ENCODE measurements at regions not wholly inside any gene's neighbourhood (a gene's known extent, or its start where the extent isn't known, plus 50 kb on each side); places are given as distances from the start of the nearest gene placed in this dataset.

GRCh38 chr4:128346054-128346716, 58.6 kb upstream of the PGRMC2 start:
- Histone ChIP-seq H3K27me3 (no peaks in the 10 kb centered on the region), H3K4me3 (no peak overlapping the region), H3K4me1 (peaks cover 8% of the 10 kb centered on the region), H3K9me3 (no peaks in the 10 kb centered on the region), H3K27ac (no peak overlapping the region), H3K36me3 (no peaks in the 10 kb centered on the region)
- WGBS = 88% methylated on average over 3 of the region's 3 CpGs
- TF ChIP-seq CTCF (IDR thresholded peaks at IDR 0.05) = no peak
- no peak for TF ChIP-seq POLR2AphosphoS5 (IDR thresholded peaks at IDR 0.05)
- no peak for TF ChIP-seq POLR2A (IDR thresholded peaks at IDR 0.05)
- no peak for TF ChIP-seq EP300 (IDR thresholded peaks at IDR 0.05)
- DNase-seq (ENCODE audit: low spot score in 2 of 2) = no peak

- TF ChIP-seq EP300 (IDR thresholded peaks at IDR 0.05) = no peak
- TF ChIP-seq POLR2A (IDR thresholded peaks at IDR 0.05) = no peak
- no peak for TF ChIP-seq POLR2AphosphoS5 (IDR thresholded peaks at IDR 0.05)
- no peak for TF ChIP-seq CTCF (IDR thresholded peaks at IDR 0.05)
- no peak overlapping the region for H3K4me3 ChIP-seq
- no peak overlapping the region for H3K27ac ChIP-seq
- H3K27me3 ChIP-seq = no peaks in the 10 kb centered on the region
- no peaks in the 10 kb centered on the region for H3K9me3 ChIP-seq
- H3K36me3 ChIP-seq = no peaks in the 10 kb centered on the region
- no peak for DNase-seq (ENCODE audit: low spot score in 2 of 2)
- H3K4me1 ChIP-seq = peaks cover 8% of the 10 kb centered on the region
- 86% methylated on average over 1 of the region's 1 CpG for WGBS
These were observed 58.0 kb upstream of the PGRMC2 start for GRCh38 chr4:128345650-128346049.

- H3K27ac ChIP-seq = no peak overlapping the region
- H3K9me3 ChIP-seq = no peaks in the 10 kb centered on the region
- DNase-seq (ENCODE audit: low spot score in 2 of 2) = no peak
- H3K27me3 ChIP-seq = no peaks in the 10 kb centered on the region
- no peak overlapping the region for H3K4me3 ChIP-seq
- no peaks in the 10 kb centered on the region for H3K36me3 ChIP-seq
- WGBS = 79% methylated on average over 1 of the region's 1 CpG
- no peak for TF ChIP-seq EP300 (IDR thresholded peaks at IDR 0.05)
- no peak for TF ChIP-seq CTCF (IDR thresholded peaks at IDR 0.05)
- TF ChIP-seq POLR2AphosphoS5 (IDR thresholded peaks at IDR 0.05) = no peak
- TF ChIP-seq POLR2A (IDR thresholded peaks at IDR 0.05) = no peak
- peaks cover 3% of the 10 kb centered on the region for H3K4me1 ChIP-seq
These were observed 55.1 kb upstream of the PGRMC2 start for GRCh38 chr4:128342762-128343161.

GRCh38 chr4:128341634-128342033, 54.0 kb upstream of the PGRMC2 start:
- Histone ChIP-seq H3K9me3 (no peaks in the 10 kb centered on the region), H3K4me1 (no peaks in the 10 kb centered on the region), H3K4me3 (no peak overlapping the region), H3K36me3 (no peaks in the 10 kb centered on the region), H3K27me3 (no peaks in the 10 kb centered on the region), H3K27ac (no peak overlapping the region)
- TF ChIP-seq CTCF (IDR thresholded peaks at IDR 0.05) = no peak
- TF ChIP-seq POLR2AphosphoS5 (IDR thresholded peaks at IDR 0.05) = no peak
- no peak for TF ChIP-seq POLR2A (IDR thresholded peaks at IDR 0.05)
- TF ChIP-seq EP300 (IDR thresholded peaks at IDR 0.05) = no peak
- no peak for DNase-seq (ENCODE audit: low spot score in 2 of 2)
- WGBS = 99% methylated on average over 4 of the region's 4 CpGs

- H3K9me3 ChIP-seq = no peaks in the 10 kb centered on the region
- H3K4me3 ChIP-seq = no peak overlapping the region
- no peak overlapping the region for H3K27ac ChIP-seq
- no peaks in the 10 kb centered on the region for H3K4me1 ChIP-seq
- DNase-seq (ENCODE audit: low spot score in 2 of 2) = no peak
- no peak for TF ChIP-seq POLR2A (IDR thresholded peaks at IDR 0.05)
- TF ChIP-seq EP300 (IDR thresholded peaks at IDR 0.05) = no peak
- TF ChIP-seq CTCF (IDR thresholded peaks at IDR 0.05) = no peak
- TF ChIP-seq POLR2AphosphoS5 (IDR thresholded peaks at IDR 0.05) = no peak
- no peaks in the 10 kb centered on the region for H3K27me3 ChIP-seq
- WGBS = 90% methylated on average over 4 of the region's 4 CpGs
- H3K36me3 ChIP-seq = no peaks in the 10 kb centered on the region
These were observed 51.2 kb upstream of the PGRMC2 start for GRCh38 chr4:128338634-128339355.

Data from suprapubic skin (tissue), 4 donors.